ENCODE measurements at regions not wholly inside any gene's neighbourhood (a gene's known extent, or its start where the extent isn't known, plus 50 kb on each side); places are given as distances from the start of the nearest gene placed in this dataset.

DNA sequence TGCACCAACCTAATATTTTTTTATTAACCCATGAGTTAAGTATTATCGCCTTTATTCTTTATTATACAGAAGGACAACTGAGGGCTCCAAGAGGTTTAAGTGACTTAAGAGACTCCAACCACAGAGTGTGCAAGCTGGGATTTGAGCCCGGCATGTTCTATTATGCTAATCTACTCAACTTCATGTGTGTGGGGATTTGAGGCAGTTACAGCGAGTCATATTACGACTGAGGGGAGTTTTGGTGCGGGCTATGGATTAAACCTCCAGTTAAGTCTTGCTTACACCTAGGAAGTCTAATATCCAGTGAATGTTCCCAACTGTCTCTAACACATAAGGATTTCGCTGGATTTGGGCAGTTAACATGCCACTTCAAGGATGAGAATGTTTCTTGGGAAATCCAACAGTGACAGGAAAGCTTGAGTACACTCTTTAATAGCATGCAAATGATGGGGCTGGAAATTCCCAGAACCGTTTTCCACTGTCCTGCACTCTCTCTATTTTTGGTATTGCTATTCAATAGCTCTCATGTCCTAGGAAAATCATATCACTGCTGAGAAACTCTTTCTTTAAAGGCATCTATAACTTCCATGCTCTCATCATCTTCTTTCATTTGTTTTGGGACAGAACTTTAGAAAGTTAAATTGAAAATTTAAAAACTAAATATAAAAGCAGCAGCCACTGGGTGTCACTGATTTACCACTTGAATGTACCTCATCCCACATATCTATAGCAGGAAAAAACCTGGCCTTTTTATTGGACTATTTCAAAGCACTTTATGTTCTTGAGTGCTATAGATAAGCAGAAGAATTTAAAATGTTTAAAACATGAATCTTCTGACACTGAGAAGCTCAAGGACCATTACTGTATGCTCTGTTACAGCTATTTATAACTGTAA is 165.1 kb upstream of the TTC29 start:
- TF ChIP-seq CTCF (optimal IDR thresholded peaks at IDR 0.05 in 1 of 3, IDR thresholded peaks at IDR 0.05 in 1 of 3, conservative IDR thresholded peaks at IDR 0.05 in 1 of 3; ENCODE audit: extremely low read depth in 1 of 3, insufficient read depth in 2 of 3, low read length in 3 of 3), result peak in 1 of 3 experiments; percentile 7
- TF ChIP-seq EZH2 (IDR thresholded peaks at IDR 0.05; ENCODE audit: low read length), result no peak
